ENCODE measurements at regions not wholly inside any gene's neighbourhood (a gene's known extent, or its start where the extent isn't known, plus 50 kb on each side); places are given as distances from the start of the nearest gene placed in this dataset.
"Not testable (repeated sequence)": the region's sequence is repeated elsewhere in the genome, so short reads cannot be mapped to it uniquely, and the experiment has no call there.

DNA sequence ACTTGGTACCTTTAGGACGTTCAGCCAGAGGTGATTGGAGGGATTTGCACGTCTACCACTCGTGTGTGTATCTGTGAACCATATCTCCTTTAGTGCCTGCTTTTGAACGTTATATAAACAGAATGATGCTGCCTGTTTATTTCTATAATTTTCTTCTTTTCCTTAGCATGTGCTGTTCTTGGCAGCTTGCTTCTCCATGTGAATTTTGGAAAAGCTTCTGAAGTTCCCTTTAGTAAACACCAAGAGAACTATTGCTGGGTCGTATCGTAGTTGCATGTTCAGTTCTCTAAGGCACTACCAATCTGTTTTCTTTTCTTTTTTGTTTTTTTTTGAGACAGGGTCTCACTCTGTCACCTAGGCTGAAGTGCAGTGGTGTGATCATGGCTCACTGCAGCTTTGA is 73.8 kb upstream of the FANCC start:
- H3K4me3 ChIP-seq (replicated peaks; ENCODE audit: low read depth, low read length) = not testable (repeated sequence)

GRCh38 chr9:95389373-95389772 is 71.9 kb upstream of the FANCC start:
- no peak overlapping the region for H3K4me3 ChIP-seq (replicated peaks; ENCODE audit: low read depth, low read length)
- TF ChIP-seq CTCF (IDR thresholded peaks at IDR 0.05; ENCODE audit: low read length, missing control alignments) = no peak
- DNase-seq (ENCODE audit: low read depth) = no peak

More for the DNA sequence above, 73.8 kb upstream of the FANCC start:
- DNase-seq (ENCODE audit: low read depth) = not testable (repeated sequence)

DNA sequence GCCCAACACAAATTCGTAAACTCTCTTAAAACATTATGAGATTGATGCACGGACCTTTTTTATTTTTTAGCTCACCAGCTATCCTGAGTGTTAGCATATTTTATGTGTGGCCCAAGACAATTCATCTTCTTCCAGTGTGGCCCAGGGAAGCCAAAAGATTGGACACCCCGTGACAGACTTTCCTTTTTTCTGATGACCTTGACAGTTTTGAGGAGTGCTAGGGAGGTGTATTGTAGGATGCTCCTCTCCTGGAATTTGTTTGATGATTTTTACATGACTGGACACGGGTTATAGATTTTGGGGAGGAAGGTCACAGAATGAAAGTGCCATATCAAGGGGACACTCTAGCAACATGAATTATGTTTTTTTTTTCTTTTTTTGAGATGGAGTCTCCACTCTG is 69.3 kb upstream of the FANCC start:
- DNase-seq (ENCODE audit: low read depth) = no peak
- TF ChIP-seq CTCF (IDR thresholded peaks at IDR 0.05; ENCODE audit: low read length, missing control alignments) = no peak
- H3K4me3 ChIP-seq (replicated peaks; ENCODE audit: low read depth, low read length) = no peak overlapping the region

DNA sequence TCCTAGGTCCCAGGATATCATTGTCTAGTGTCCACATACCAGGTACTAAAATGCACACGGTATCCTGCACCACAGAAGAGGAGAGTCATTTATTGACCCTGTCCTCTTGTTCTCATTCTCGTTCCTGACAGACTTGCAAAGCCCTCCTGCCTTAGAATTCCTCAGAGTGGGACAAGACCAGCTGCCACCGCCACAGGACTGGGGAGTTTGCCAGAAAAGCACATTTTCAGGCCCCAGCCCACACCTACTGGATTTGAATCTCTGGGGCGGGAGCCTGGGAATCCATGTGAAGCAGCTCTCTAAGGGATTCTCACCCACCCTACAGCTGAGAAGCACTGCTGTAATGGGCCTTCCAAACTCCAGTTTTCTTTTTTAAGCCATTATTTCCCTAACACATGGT is 68.0 kb upstream of the FANCC start:
- TF ChIP-seq CTCF (IDR thresholded peaks at IDR 0.05; ENCODE audit: low read length, missing control alignments) = no peak
- DNase-seq (ENCODE audit: low read depth) = no peak

DNA sequence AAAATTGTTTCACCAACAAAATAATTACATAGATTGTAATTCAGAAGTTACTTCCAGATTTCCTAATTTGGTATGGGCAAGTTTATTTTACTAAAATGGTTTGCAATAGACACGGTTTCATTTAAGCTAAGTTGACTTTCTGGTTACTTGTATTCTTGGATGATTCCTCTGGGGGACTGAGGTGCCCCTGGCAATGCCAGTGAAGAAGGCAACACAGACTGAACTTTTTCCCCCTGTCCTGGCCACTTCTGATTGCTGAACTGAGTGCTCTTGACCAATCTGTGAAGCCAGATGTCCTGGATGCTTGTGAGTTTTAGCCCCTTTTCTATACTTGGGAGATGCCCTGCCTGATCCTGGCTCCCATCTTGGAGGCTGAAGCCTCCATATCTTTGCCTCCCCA is 66.3 kb upstream of the FANCC start:
- no peak for DNase-seq (ENCODE audit: low read depth)
- no peak overlapping the region for H3K4me3 ChIP-seq (replicated peaks; ENCODE audit: low read depth, low read length)
- TF ChIP-seq CTCF (IDR thresholded peaks at IDR 0.05; ENCODE audit: low read length, missing control alignments) = no peak

More for the DNA sequence above, 68.0 kb upstream of the FANCC start:
- H3K4me3 ChIP-seq (replicated peaks; ENCODE audit: low read depth, low read length) = no peak overlapping the region

- no peak for TF ChIP-seq CTCF (IDR thresholded peaks at IDR 0.05; ENCODE audit: low read length, missing control alignments)
- DNase-seq (ENCODE audit: low read depth) = peak; percentile 13
- H3K4me3 ChIP-seq (replicated peaks; ENCODE audit: low read depth, low read length) = no peak overlapping the region
These were observed 65.7 kb upstream of the FANCC start for GRCh38 chr9:95383185-95383676.

- no peak overlapping the region for H3K4me3 ChIP-seq (replicated peaks; ENCODE audit: low read depth, low read length)
- TF ChIP-seq CTCF (IDR thresholded peaks at IDR 0.05; ENCODE audit: low read length, missing control alignments) = no peak
- DNase-seq (ENCODE audit: low read depth) = no peak
These were observed 64.9 kb upstream of the FANCC start for GRCh38 chr9:95382433-95382832.
